NCI-H82 treated with DMSO at 0.1 percent for 48 hours (cell line): ENCODE measurements at regions not wholly inside any gene's neighbourhood (a gene's known extent, or its start where the extent isn't known, plus 50 kb on each side); places are given as distances from the start of the nearest gene placed in this dataset.

Experiments used
- DNase-seq: peaks from one replicate; lab custom pipeline; 2025; ENCODE audit not compliant: unreplicated experiment; lab: John Stamatoyannopoulos, UW

GRCh38 chr22:27477171-27477570, 324.4 kb downstream of the MN1 start:
- DNase-seq = no peak

DNA sequence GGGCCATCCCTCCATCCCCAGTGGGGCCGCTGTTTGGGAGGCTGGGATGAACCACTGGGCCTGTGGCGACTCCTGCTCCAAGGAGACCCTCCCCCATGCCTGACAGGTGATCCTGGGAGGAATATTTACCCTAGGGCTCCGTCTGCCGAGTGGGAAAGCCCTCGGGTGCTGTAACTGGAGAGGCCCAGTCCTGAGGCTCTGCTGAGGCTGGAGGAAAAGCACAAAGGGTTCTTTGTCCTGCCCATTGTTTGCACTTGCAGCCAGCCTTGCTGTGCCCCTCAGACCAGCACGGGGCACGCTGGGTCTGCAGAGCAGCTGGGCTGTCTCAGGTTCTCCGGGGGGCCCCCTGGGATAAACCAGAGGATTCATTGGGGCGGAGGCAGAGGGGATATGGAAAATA, 321.1 kb downstream of the MN1 start:
- DNase-seq = no peak

DNA sequence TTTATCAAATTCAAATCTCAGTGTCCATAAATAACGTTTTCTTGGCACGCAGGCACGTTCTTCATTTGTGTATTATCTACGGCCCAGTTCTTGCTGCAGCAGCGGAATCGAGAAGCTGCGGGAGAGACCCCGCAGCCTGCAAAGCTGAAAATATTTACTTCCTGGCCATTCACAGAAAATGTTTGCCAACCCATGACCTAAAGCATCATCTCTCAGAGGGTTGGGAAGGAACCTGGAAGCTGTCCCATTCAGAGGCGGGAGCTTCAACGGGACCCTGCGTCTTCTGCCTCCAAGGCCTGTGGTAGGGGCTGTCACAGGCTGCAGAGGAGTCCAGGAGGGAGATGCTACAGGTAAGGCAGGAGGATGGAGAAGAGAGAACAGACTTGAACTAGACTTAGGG, 319.2 kb downstream of the MN1 start:
- no peak for DNase-seq

DNA sequence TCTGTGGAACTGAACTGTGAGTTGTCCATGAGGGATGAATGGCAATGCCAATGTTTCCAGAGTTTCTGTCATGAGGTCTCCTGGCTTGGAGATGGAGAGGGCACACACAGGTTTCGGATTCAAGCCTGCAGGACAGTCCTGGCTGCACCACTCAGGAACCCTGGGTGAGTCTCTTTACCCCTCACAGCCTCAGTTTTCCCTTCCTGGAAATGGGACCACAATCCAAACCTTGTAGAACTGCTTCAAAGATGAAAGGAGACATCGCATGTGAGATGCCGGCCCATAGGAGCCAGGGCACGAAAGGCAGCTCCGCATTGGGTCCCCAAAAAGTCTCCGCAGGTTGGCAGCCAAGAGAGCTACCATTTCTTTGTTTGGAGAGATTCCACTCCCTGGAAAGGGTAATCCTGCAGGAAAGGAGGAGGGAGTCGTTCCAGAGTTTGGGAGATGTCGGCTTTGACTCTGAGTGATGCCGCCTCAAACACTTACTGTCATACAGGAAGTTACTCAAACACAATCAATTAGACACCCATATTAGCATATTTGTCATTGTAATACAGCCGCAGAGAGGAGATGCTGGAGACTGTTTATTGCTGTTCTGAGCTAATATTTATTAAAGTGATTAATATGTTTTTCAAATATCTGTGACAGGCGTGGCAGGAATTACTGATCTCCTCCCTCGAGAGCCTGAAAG, 318.3 kb downstream of the MN1 start:
- no peak for DNase-seq

DNA sequence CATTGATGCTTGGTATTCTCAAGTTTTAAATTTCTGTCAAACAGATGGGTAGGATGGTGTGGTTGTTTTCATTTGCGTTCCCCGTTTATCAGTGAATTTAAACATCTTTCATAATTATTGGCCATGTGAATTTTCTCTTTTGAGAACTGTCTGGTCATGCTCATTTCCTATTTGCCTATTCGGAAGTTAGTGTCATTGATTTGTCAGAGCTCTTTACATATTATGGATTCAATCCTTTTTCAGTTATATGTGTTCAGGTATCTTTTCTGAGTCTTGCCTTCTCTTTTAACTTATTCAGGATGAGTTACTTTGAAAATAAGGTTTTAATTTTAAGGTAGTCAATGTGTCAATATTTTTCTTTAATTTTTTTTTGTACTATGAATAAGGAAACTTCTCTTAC, 315.7 kb downstream of the MN1 start:
- no peak for DNase-seq

DNA sequence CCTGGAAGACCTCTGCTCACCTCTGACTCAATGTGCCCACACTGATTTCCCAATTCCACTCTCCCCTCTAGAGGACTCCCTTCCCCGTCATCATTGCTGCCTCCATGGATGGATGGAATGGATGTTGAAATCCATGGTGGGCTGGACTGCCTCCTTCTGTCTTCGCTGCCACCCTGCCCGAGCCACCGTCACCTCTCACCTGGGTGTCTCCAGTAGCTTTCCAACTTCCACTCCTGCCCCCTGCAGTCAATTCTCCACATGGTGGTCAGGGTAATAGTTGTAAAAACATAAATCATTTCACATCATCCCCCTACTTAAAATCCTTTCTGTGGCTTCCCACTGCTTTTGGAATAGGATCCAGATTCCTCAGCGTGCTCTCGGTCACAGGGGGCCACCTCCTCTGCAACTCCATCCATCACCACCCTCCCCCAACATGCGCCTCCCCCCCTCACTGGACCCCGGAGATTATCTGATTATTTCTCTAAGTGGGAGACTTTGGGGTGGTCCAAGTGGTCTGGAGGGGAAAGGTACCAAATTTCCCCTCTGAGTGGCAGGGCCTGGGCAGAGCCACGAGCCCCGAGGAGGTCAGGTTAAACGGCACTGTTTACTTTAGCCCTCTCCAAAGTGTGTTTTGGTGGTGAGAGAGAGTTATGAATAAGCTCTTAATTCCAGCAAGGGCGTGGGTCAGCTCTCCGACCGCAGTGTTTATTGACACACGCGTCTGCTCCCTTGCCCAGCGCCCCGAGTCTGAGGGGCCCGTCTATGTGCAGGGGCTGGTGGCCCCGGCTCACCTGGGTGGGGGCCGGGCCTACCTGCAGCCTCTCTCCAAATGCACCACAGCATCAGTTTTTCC, 313.7 kb downstream of the MN1 start:
- DNase-seq = no peak

- DNase-seq = no peak
Measured at GRCh38 chr22:27488456-27489177, 312.9 kb downstream of the MN1 start.

GRCh38 chr22:27489178-27489675, 312.3 kb downstream of the MN1 start:
- no peak for DNase-seq

DNA sequence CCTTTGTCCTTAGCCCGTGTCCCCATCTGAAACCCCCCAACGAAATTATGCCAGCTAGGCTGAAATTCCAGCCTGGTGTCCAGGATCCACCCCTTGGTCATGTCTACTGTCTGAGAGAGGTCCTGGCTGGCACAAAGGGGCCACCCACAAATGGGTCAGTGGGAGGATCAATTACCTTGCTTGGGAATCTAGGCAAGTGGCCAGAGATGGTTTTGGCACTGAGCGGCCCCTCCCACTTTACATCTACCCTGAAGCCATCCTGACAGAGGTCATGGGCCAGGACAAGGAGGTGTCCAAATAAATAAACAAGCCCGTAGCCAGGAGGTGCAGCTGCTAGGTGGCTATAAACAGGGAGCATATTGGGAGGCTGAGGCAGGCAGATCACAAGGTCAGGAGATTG, 311.5 kb downstream of the MN1 start:
- DNase-seq = no peak

DNA sequence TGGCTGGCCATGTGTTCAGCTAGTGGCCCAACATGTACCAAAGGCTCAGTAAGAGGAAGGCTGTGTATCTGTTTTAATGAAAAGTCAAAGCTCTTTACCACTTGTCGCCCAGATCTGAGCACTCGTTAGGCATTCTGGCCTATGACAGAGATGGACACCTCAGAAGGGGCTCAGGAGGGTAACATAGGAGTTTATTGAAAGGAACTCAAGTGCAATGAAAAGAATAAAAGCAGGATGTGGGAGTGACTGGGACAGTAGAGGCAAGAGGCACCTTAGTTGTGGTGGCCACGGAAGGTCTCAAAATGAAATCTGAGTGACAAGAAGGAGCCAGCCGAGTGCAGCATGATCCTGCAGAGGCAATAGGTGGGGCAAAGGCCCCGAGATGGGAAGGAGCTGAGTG, 309.7 kb downstream of the MN1 start:
- DNase-seq = no peak

- DNase-seq = no peak
Measured at GRCh38 chr22:27492566-27493201, 308.9 kb downstream of the MN1 start.

- DNase-seq = no peak
Measured at GRCh38 chr22:27493796-27494195, 307.8 kb downstream of the MN1 start.

DNA sequence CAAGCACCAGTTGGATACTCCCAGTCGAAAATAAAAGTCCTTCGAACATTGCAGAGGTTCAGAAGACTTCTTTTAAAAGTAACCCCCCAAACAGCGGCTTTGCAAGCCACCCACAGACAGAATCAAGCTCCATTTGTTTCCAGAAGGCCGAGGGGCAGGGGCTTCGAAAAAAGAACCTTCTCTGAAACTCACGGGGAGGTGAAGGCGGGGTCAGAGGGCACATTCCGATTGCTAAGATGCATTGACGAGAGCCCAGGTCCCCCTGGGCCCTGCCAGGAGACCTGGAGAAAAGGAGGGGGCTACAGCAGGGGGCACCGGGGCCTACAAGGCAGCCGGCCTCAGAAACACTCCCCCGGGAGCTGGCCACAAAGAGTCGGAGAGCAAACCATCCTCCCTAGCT, 306.8 kb downstream of the MN1 start:
- no peak for DNase-seq

DNA sequence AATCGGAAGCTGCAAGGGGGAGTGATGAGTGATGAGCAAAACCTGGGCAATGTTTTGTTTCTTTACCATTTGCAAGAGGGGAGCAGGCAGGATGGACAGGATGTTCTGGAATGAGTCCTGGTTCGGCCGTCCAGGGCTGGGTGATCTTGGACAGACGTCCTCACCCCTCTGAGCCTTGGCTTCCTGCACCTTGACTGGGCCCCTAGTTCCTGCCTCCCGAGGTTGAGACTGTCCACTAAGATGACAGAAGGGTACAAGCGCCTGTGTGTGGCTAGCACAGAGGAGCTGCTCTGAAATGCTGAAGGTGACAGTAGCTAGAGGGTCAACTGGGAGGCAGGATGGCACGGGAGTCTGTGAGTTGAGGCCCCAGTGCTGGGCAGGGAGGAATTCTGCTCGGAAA, 306.2 kb downstream of the MN1 start:
- DNase-seq = no peak

- DNase-seq = no peak
Measured at GRCh38 chr22:27499121-27499520, 302.4 kb downstream of the MN1 start.

DNA sequence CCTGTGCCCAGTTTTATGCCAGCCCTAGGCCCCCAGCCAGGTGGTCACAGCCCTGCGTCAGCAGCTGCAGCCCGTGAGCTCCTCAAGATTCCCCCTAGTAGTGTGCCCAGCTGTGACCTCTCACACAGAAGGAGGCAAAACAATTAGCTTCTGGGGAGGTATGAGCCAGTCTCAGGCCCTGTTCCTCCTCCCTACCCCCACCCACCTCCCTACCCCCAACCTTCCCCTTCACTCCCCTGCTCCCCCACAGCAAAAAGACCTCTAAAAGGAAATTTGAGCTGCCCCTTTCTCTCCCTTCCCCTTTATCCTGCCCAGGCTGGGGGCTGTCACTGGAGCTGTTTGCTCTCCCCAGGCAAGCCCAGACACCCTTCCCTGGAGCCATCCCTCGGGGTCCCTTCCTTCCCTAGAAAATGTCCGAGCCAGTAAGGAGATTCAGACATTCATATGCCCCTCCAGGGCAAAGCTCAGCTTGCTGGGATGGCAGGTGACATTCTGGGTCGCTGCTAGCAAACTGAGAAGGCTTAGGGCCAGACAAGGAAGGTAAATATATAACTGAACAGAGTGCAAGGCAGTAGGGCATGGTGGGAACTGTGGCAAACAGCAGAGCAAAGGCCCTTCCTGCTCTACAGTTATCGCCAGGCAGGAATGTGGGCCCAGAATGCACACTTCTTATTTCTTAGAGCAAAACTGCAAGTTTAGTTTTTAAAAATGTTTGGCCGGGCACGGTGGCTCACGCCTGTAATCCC, 300.2 kb downstream of the MN1 start:
- DNase-seq = no peak

DNA sequence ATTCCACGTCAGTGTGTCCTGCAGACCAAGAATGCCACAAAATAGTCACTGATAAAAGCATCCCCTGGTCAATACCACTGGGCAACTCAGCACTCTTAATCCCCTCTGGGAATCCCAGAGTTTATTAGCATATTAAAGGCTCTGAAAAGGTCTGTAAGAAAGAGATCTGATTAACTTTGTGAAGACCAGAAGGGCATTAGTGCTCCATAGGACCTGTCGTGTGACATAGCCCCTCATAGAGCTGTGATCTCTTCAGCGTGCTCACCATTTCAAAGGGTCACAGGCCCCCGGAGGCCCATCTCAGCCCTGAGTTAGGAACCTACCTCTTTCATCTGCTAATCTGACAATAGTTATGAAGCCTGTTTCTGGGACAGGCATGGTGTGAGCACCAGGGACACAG, 299.2 kb downstream of the MN1 start:
- no peak for DNase-seq

GRCh38 chr22:27504360-27505253, 296.9 kb downstream of the MN1 start:
- DNase-seq = no peak

- DNase-seq = no peak
Measured at GRCh38 chr22:27507111-27507611, 294.4 kb downstream of the MN1 start.
